ENCODE measurements at regions not wholly inside any gene's neighbourhood (a gene's known extent, or its start where the extent isn't known, plus 50 kb on each side); places are given as distances from the start of the nearest gene placed in this dataset.

DNA sequence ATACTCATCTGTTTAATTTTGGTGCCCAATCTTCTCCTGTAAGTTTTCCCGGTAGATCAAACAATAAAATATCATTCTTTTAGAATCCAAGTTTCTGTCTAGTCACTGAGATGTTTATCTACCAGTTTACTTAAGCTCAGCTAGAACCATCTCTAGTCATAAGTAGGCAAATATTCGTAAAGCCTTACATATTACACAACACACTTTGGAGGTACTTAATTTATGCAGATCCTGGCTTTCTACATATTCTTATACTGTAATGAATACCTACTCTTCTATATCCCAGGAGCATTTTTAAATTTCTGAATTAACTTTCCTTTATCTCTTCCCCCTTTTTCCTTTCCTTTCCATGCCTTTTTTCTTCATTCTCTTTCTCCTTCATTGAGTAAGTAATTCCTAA is 185.9 kb upstream of the ZBTB20 start:
- DNase-seq, result no peak

DNA sequence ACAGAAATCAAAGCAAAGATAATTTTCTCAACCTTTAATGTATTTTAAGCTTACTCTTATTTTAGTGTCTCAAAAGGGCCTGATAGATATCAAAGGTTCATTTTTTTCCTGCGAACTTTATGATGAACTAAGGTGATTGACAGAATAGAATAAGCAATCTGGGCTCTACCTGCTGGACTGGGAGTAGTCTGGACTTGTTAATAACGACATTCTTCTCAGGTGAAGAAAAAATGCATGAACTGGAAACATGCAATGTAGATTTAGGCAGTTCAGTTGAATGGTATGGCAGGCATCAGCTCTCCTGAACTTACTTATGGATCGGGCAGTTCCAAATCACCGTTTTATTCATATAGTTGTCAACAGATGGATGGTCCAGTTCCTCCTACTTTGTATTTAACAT is 189.7 kb upstream of the ZBTB20 start:
- no peak for DNase-seq

DNA sequence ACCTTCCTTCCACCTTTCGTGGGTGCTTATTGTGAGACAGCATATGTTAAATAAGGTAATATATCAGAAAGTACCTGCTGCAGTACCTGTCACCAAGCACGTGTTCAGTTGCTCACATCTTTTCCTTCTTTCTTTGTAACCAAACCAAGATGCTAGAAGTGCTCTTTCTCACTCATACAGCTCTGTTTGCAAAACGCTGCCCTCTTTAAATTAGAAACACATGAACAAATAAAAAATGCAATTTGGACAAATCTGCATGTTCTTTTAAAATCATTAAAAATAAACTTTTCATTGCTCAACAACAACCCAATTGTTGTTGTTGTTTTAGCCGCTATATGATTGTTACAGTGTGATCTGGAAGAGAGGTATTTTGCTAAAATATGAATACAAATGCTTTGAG is 193.5 kb upstream of the ZBTB20 start:
- DNase-seq, result no peak

DNA sequence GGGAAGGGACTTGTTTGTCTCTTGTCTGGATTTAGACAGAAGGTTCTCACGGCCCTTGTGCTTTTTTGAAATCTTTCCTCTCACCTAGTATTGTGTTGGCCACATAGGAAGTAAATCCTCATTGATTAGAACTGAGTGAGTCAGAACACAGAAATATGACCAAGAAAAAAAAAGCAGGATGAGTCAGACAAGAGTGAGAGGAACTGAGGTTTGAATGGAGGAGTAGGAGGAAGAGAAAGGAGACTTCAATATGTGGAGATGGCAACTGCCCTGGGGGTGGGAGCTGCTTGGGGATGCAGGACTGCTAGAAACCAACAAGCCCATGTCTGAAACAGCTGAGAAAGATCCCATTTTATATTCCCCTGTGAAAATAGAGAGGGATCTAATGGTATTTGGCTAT is 194.1 kb upstream of the ZBTB20 start:
- DNase-seq, result no peak

DNA sequence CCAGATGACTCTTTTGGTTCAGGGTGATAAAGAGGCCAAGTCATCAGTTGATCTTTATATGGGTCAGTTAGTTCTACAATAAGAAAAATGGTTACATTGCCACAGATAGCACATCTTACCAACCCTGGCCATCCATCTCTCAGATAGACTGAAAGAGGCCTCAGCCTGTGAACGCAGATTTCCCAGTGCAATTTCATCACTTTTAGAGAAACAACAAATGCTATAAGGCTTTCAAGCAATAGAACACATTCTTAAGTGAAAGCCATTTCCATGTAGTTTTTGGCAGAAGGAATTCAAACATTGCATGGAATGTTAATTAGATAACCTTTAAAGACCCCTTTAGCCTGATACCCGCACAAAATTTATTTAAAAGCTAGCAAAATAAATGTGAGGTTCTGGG is 200.6 kb upstream of the ZBTB20 start:
- no peak for DNase-seq

DNA sequence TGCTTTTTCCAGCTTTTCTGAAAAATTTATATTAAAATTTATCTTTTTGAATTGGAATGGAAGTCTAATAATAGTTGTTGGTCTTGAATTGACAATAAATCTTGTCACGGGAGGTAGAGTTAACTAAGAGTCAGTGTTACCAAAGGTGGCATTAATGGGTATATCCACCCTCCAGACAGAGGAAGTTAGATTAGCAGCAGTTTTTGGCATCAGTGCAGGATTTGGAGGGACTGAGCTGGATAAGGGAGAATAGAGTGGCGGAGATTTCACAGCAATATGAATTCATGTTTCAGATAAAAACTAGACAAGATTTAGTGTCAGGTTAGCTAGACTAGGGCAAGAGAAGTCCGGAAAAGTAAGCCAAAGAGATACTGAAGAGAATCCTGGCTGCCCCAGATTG is 201.3 kb upstream of the ZBTB20 start:
- DNase-seq, result no peak

DNA sequence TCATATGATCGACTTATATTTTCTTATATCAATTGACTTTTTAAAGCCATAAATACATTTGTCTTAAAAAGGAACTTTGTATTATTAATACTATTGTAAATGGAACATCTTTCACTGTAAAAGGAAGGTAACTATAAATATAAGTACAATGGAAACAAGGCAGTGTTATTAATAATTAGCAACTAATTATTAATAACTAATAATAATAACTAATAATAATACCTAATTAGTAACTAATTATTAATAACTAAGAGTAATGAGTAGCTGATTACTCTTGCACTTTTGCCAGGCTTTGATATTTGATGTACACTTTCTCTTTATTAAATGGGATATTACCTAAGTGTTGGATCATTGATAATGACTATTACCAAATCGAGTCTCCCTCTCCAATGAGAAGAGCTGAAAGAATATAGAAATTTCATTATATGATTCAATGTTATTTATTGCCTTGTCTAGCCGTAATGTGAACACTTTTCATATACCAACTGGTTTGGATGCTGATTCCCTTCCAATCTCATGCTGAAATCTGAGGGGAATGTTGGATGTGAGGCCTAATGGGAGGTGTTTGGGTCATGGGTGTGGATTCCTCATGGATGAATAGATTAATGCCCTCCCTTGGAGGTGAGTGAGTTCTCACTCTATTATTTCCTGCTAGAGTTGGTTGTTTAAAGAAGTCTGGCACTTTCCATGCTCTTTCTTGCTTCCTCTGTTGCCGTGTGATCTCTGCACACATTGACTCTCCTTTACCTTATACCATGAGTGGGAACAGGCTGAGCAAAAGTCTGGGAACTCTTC is 202.1 kb upstream of the ZBTB20 start:
- no peak for DNase-seq

DNA sequence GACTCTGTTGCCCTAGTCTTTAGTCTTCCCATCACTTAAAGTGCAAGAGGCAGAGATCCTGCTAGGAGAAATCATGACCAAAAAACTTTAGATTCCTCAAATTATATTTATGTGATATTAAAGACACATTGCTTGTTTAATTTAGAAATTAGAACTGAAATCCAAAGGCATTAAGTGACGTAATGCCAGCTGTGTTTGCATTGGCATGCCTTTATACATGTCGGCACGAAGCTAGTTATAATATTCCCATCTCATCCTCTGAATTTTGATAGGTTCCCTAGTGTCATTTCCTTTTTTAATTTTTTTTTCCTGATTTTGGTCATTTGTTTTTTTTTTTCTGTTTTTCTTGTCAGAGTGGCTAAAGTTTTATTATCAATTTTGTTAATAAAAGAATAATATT is 203.5 kb upstream of the ZBTB20 start:
- no peak for DNase-seq

DNA sequence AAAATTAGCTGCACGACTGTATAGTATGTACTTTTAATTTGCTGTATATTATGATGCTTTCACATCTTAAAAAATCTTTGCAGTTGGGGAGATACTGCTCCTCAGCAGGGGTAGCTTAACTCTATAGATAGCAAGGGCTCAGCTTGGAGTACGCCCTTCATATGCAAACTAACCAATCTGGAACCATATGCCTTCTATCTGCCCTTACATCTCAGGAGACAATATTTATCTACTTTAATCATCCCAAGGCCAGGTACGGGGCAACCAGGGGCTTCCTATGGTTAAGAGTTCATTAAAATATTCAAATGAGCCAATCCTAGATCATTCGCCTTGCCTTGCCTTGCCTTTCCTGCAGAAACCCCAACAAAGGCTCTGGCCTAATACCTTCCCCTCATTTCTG is 204.1 kb upstream of the ZBTB20 start:
- DNase-seq, result no peak

DNA sequence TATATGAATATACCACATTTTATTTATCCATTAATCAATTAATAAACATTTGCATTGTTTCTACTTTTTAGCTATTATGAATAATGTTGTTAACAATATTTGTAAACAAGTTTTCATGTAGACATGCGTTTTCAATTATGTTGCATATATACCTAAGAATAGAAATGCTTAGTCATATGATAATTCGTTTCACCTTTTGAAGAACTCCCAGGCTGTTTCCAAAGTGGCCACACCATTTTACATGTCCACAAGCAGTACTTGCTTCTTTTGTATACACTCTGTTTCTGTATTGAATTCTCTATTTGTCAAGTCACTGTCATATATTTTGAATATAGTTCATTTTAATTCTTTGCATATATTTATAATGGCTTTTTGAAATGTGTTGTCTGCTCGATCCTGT is 206.9 kb upstream of the ZBTB20 start:
- DNase-seq, result no peak

DNA sequence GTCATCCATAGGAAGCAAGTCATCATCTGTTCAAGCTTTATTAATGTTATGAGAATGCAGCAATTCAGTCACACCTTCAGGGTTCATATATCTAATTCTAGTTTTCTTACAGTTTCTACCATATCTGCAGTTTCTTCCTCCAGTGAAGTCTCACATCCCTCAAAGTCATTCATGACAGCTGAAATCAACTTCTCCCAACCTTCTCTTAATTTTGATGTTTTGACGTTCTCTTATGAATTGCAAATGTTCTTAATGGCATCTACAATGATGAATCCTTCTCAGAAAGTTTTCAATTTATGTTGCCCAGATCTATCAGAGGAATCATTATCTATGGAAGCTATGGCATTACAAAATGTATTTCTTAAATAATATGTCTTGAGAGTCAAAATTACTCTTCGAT is 210.4 kb upstream of the ZBTB20 start:
- no peak for DNase-seq

DNA sequence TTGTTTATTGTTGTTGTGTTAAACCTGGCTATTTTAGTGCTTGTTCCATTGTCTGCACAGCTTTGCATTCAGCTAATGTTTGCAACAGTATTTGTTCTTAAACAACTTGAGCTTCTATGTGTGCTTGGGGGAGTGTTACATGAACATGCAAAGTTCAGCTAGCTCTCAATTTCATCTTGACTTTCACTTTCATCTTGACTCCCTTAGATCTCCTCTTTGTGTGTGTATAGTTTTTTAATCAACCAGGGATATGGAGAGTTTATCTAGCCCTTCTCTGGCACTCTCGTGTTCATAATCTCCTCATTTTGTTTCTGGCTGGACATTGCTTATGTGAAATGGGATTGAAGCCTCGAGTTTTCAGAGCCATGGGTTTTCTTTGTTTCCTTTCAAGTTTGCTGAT is 212.4 kb upstream of the ZBTB20 start:
- no peak for DNase-seq

DNA sequence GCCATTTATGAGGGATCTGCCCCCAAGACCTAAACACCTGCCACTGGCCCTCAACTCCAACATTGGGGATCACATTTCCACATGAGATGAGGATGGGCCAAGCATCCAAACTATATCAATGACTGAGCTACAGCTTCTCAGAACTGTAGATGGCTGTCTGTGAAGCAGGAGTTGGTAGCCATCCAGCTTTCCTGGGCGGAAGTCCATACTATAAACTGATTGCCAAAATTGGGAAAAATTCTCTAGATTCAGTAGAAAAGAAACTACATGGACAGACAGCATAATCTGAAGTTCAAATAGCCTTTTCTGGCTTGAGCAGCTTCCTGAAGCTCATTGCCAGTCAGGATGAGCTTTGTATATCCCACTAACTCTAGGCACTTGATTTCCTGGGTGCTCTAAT is 214.7 kb upstream of the ZBTB20 start:
- no peak for DNase-seq

DNA sequence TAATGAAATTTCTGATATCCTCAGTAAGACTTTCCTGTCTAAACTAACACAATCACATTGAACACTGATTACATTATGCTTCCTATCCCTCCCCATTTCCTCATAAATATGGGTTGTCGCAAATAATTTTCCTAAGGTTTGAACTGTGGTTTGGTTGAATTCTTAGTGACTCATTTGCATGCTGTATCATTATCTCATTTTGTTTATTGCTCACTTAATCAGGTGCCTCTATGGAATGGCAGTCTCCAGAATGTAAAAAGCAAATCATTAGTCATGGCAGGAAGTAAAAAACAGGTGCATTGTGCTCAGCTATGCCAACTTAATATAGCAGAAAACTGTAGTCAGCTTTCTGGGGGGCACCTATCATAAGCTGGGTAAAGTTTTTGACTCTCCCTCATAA is 216.0 kb upstream of the ZBTB20 start:
- no peak for DNase-seq

DNA sequence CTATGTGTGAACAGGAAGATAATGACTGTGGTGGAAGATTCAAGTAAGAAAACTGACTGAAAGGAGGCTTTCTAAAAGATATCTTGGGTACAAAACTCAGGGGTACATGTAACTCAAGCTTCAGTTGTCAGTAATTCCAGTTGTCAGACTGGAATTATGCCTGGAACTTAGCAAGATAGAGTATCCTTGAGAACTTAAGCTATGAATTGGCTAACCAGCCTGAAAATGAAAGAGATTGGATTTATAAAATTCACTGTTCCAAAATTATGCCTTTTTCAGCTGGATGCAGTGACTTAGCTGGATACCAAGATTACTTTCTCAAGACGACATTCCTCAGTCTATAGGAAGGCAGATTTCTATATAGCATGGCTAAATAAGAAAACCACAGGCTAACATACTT is 221.9 kb upstream of the ZBTB20 start:
- DNase-seq, result no peak

DNA sequence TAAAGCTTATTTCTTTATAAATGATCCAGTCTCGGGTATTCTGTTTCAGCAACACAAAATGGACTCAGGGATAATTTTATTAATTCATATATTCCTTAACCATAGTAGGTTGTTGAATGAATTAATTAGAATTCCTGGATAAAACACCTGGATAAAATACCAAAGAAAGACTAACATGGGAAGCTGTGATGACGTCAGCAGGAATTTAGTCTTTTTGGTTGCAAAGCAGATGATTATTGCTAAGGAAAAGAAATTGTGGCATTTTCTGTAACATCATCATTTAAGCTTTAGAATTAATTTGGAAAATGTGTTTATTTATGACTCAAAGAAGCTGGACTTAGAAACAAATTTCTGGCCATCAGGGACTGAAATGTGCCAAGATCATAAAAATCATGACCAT is 228.3 kb upstream of the ZBTB20 start:
- no peak for DNase-seq

DNA sequence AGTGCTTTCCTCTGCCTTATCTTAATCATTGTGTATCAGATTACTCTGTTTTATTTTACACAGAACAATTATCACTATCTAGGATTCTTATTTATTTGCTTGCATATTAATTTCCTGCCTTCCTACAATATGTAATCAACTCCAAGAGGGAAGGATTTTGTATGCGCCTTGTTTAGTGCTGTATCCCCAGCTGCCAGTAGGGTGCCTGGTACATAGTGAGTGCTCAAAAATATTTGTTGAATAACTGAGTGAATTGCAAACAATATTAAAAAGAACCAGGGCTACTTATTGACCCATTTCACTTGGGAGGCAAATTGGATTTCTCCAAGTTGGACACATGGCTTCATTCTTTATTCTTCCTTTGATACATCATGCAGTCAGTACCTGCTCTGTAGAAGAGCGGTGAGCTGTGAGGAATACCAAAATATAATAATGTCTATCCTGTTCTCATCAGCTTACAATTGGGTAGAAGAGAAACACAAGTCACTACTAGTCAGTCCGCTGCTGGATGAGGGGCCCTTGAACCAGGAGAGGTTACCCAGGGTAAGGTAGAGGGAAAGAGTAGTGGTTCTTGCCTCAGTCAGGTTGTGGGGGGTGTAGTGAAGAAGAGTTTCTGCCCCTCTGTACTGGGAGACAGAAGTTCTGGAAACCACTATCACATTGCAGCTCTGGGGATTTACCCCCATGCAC is 233.9 kb upstream of the ZBTB20 start:
- no peak for DNase-seq

DNA sequence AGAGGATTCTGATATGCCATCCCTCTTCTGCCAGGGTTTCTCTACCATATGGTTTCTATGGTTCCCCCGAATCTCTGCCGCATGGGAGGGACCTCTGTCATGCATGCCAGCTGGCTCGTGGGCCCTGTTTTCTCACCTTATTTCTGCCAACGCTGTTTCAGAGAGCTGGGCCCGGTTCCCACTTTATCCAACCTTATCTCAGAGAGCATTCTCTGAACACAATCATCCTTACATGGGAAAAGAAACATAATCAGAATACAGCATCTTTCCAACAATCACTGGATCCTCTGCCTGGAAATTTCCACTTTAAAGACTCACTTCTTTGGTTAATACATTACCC is 234.5 kb upstream of the ZBTB20 start:
- no peak for DNase-seq

DNA sequence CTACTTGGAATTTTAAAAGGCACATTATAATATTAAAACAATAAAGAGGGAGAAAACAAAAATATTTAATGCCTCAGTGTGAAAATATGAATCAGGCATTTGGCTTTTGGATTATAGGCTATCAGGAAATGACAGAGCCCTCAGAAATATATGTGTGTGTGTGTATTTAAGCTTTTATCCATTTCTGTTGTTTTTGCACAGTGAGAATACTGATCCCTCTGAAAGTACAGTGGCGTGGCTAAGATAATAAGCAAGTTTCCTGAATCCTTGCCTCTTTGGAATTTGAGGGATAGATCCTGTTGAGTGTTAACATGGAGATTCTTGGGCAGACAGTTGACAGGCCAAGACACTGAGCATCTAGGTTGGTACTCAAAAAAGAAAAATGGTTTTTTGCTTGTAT is 234.8 kb upstream of the ZBTB20 start:
- no peak for DNase-seq

DNA sequence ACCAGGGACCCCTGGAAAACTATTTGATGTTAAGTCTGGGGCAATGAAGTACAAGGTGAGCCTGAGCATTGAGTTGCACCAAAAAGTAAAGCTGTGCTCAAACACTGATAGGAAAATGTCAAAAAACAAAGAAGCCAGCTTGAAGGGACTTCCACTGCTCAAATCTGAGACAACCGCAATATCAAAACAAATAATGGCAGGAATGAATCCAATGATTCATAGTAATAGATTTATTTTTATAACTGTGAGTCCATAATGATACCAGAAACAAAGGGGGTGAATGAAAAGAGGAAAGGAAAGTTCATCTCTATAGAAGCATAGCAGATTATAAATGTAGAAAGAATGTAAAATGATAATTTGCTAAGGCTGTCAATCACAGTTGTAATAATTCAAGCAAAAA is 237.3 kb upstream of the ZBTB20 start:
- no peak for DNase-seq

DNA sequence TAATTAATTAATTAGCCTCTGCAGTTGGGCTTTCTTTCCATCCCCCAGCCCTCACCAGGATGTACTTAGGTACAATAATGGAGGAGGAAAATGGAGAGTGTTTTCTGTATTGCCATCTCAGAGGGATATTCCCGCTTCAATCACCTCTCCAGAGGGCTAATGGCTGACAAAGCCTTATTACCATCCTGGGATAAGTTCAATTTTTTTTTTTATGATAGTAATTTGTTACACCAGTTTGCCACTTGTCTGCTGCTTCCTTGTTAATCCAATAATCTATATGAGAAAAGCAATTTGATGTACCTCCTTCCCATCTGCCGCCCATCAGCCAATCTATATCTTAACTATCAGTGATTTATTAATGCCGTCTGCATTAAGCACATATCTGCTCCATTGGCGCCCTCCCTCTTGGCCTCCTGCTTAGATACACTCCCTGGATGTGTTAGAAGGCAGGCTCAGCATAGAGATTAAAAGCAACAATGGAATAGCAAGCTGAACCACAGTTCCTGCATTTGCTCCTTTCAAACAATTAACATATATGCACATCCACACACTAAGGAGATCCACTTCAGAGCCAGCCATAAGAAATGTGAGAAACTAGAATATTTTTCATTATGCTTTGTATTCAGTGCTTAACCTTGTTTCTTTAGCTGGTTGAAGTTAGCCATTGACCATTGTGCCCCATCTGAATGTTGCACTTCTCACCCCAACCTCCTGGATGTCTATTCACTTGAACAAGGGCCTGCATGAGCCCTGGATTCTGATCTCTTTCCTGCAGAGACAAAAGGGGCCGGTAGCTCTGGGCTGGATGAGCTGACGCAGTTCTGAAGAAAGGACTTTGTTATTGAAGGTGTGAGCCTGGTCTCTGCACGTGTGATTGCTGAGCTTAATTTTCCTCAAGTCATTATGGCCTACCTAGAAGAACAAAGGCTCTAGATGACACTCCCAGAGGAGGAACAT is 237.3 kb upstream of the GAP43 start:
- no peak for DNase-seq

DNA sequence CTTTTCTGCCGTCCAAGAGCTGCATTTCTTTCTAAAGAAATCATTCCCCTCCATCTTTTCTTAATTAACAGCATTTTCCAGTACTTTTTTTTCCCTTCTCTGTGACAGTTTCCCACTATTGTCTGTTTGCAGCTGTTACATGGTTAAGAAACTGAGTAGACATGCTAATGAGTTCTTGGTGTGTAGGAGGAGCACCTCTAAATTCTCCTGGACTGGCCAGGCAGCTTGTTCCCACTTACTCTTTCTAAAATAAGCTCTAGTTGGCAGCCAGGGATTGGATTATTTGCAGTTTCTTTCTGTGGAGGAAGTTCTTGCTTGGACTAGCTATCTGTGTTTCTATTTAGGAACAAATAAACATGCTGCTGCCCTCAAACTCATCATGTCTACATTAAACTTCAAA is 235.1 kb upstream of the GAP43 start:
- no peak for DNase-seq

DNA sequence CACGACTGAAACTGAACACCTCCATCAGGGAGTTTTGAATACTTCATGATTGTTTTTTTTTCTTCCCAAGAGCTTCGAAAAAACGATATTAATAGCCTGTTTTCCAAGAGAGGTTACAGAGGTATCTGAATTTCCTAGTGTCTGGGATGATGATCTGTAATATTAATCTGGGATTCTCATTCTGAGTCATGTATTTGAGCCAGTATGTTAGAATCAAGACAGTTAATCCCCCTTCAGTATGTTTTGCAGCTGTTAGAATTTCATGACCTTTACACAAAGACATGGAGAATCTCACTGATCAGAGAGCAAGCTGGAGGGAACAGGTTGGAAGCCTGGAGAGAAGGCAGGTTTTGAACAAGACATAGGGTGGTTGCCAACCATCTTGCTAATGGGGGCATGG is 234.5 kb upstream of the GAP43 start:
- DNase-seq, result no peak

DNA sequence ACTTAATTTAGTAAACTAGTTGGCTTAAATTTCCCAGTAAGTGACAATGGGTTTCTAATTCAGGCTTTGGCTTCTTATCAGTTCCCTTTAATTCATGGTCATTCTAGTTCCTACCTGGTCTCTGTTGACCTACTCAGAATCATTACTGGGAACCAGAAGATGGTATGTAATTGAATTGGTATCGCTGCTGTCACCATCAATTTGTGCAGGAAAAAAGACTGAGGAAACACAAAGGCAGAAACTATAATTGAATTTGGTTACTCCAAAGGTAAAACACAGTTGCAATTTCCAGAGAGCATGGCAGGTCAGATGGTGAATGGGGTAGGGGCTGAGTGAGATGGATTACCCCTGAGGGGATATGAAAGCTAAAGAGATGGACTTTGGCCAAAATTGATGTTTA is 226.5 kb upstream of the GAP43 start:
- DNase-seq, result no peak
